GM10248 (cell line): ENCODE measurements at regions not wholly inside any gene's neighbourhood (a gene's known extent, or its start where the extent isn't known, plus 50 kb on each side); places are given as distances from the start of the nearest gene placed in this dataset.

ENCODE experiments used
- CTCF ChIA-PET: fragments of 300-600 bp; sonication (Branson Sonifier 250); formaldehyde crosslinking; extraction: SDS; loops from one replicate; lab custom pipeline; 2021; ENCODE audit warnings: antibody characterized with exemption; lab: Yijun Ruan, JAX
- POLR2A ChIA-PET: fragments of 350-650 bp; sonication (Branson Sonifier 250); formaldehyde crosslinking; extraction: SDS; loops from one replicate; lab custom pipeline; 2020; ENCODE audit warnings: antibody characterized with exemption; lab: Yijun Ruan, JAX
- DNase-seq: peaks from one replicate; pipeline ENCODE4 v3.0.0; 2012; ENCODE audit errors: extremely low spot score
- TF ChIP-seq, protein P1 (sequence below): IDR thresholded peaks from 2 replicates; pipeline ENCODE4 v1.5.1; 2012; ENCODE audit warnings: mild to moderate bottlenecking, low read depth; ENCODE audit errors: extremely low read depth, missing control alignments, control extremely low read depth

DNA sequence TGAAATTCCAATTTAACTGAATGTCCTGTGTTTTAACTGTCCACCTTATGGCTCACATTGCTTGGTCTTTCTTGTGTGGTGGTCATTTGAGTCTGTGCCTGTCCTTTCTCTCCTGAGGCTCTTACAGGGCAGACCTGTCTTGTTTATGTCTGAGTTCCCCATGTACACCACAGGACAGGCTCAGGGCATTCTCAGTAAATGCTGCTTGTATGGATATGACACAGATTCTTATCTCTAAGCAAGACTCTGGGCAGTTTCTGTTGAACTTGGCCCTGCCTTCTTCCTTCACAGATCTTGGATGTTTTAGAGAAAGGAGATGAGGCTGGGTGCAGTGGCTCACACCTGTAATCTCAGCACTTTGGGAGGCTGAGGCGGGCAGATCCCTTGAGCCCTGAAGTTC, 159.1 kb upstream of the CSF3R start:
- ChIA-PET CTCF (interaction anchor here (3.8 kb wide), 1 partner anchor 8 kb away, joined by 21 read pairs; no protein-coding TSS in a partner anchor), POLR2A (no interaction called here)
- DNase-seq = no peak
- TF ChIP-seq, protein P1, sequence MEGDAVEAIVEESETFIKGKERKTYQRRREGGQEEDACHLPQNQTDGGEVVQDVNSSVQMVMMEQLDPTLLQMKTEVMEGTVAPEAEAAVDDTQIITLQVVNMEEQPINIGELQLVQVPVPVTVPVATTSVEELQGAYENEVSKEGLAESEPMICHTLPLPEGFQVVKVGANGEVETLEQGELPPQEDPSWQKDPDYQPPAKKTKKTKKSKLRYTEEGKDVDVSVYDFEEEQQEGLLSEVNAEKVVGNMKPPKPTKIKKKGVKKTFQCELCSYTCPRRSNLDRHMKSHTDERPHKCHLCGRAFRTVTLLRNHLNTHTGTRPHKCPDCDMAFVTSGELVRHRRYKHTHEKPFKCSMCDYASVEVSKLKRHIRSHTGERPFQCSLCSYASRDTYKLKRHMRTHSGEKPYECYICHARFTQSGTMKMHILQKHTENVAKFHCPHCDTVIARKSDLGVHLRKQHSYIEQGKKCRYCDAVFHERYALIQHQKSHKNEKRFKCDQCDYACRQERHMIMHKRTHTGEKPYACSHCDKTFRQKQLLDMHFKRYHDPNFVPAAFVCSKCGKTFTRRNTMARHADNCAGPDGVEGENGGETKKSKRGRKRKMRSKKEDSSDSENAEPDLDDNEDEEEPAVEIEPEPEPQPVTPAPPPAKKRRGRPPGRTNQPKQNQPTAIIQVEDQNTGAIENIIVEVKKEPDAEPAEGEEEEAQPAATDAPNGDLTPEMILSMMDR = no peak

DNA sequence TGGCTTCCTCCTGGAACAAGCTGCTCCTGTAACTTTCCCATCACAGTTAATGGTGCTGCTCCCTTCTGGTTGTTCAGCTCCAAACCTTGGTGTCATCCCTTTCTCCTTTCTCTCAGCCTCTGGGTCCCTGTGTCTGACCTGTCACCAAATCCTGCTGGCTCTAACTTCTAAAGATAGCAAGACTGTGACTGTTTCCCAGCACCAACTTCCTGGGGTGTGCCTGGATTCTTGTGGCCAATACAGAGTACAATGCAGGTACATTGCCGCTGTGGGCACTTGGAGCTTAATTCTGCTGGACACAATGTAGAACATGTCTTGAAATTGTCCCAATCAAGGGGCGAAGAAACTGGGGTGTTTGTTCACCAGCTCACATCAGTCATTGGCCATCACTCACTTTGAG, 156.7 kb upstream of the CSF3R start:
- DNase-seq = no peak
- CTCF ChIA-PET = interaction anchor here (0.9 to 3.8 kb wide), 2 partner anchors 10 to 63 kb away, joined by 3 to 21 read pairs; no protein-coding TSS in a partner anchor

DNA sequence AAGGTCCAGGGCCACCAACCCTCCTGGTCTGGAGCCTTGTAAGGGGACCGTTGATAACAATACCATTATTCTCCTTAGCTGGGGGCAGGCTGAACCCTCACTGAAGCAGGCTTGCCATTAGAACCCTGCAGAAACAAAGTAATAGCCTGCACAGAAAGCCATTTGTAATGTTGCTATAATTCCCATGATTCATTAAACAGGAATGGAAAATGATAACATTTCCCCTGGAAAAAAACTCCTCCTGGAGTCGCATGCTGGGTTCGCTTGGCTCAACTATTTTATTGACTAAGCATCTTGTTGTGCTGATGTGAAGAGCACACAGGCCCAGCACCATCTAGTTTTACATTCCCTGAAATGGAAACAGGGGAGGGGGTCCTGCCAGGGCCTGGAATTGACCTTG, 155.6 kb upstream of the CSF3R start:
- DNase-seq = no peak
- ChIA-PET POLR2A (no interaction called here), CTCF (interaction anchor here (3.8 kb wide), 1 partner anchor 11 kb away, joined by 21 read pairs; no protein-coding TSS in a partner anchor)
- TF ChIP-seq, protein P1 = no peak

More for the DNA sequence above, 156.7 kb upstream of the CSF3R start:
- TF ChIP-seq, protein P1 = no peak
- POLR2A ChIA-PET = no interaction called here

DNA sequence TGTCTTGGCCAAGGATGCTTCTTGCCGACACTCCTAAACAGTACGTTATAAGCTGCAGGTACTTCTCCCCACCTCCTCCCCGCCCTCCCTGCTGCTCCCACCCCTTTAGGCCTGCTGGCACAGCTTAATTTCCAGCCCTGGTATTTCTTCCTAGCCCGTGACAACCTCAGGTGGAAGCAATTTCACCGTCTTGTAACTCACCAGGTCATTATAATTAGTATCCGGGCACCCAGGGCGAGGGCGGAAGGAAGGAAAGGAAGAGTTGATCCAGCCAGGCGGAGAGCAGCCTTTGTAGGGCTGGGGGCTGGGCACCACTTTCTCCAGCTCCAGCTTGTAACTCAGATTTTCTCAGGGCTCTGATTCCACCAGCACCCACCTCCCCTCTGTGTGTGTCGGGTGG, 153.5 kb upstream of the CSF3R start:
- ChIA-PET POLR2A (no interaction called here), CTCF (no interaction called here)
- DNase-seq = no peak
- TF ChIP-seq, protein P1 = no peak

DNA sequence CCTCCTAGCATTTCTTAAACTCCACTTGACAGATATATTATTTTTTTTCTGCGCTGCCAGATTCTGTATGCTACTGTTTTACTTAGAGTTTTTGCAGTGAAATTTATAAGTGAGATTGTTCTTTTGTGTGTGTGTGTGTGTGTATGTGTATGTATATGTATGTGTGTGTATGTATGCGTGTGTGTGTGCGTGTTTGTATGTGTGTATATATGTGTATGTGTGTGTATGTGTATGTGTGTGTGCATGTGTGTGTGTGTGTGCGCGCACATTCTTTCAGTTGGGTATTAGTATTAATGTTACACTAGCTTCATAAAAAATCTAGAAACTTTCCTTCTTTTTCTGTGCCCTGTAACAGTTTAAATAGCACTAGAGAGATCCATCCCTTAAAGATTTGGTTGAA, 152.6 kb upstream of the CSF3R start:
- CTCF ChIA-PET = interaction anchor here (1.6 kb wide), 1 partner anchor 16 kb away, joined by 3 read pairs; no protein-coding TSS in a partner anchor
- DNase-seq = no peak
- POLR2A ChIA-PET = no interaction called here
- TF ChIP-seq, protein P1 = no peak

DNA sequence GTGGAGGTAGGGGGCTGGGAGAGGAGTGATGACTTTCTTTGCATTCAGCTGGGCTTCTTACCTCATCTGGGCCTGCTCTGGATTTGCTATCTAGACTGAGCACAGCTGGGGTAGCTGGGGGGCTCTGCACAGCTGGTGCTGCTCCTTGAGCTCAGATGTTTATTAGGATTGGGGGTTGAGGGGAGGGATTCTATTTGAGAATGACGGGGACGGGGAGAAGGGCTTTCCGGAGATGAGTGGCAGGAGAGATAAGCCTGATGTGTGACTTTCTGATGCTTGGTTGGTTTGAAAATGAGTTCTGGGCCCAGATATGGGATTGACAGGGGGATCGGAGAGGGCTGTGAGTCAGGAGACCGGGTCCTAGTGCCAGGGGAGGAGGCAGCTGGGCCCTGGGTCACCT, 146.1 kb upstream of the CSF3R start:
- POLR2A ChIA-PET = no interaction called here
- no peak for DNase-seq
- TF ChIP-seq, protein P1 = no peak
- CTCF ChIA-PET = interaction anchor here (0.9 to 2.9 kb wide), 3 partner anchors 20 to 113 kb away, joined by 3 to 9 read pairs (median 4); no protein-coding TSS in a partner anchor

DNA sequence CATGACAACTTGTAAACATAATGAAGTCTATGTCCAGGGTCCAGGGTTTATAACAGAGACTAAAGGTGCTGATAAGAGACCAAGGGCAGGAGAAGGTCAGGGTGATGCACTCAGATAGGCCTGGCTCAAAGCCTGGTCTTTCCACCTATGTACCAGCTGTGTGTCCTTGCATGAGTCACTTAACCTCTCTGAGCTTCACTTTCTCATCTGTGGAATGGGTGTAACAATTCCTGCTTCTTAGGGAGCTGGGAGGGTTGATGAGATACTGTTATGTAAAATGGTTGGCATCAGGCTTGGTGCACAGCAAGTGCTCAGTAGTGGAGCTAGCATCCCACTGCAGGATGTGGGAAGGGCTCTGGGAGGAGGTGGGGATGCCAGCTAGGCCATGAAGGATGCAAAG, 143.7 kb upstream of the CSF3R start:
- ChIA-PET CTCF (interaction anchor here (1.1 kb wide), 1 partner anchor 110 kb away, joined by 4 read pairs; no protein-coding TSS in a partner anchor), POLR2A (no interaction called here)
- TF ChIP-seq, protein P1 = no peak
- DNase-seq = no peak
